CD4-positive, alpha-beta T cell treated with Interleukin-4 for 1 hour (primary cell): ENCODE measurements at regions not wholly inside any gene's neighbourhood (a gene's known extent, or its start where the extent isn't known, plus 50 kb on each side); places are given as distances from the start of the nearest gene placed in this dataset.
"Not testable (repeated sequence)": the region's sequence is repeated elsewhere in the genome, so short reads cannot be mapped to it uniquely, and the experiment has no call there.

Experiments used
- DNase-seq, 2 donors: peaks; one replicate each; pipeline ENCODE4 v3.0.0-alpha.2; 2020 to 2022

- DNase-seq: not testable (repeated sequence)
Measured at GRCh38 chr22:23459645-23460516, 120.2 kb downstream of the IGLL1 start.

GRCh38 chr22:23458663-23459541 is 121.2 kb downstream of the IGLL1 start:
- DNase-seq: no peak

GRCh38 chr22:23457380-23457985 is 122.6 kb downstream of the IGLL1 start:
- no peak for DNase-seq

DNA sequence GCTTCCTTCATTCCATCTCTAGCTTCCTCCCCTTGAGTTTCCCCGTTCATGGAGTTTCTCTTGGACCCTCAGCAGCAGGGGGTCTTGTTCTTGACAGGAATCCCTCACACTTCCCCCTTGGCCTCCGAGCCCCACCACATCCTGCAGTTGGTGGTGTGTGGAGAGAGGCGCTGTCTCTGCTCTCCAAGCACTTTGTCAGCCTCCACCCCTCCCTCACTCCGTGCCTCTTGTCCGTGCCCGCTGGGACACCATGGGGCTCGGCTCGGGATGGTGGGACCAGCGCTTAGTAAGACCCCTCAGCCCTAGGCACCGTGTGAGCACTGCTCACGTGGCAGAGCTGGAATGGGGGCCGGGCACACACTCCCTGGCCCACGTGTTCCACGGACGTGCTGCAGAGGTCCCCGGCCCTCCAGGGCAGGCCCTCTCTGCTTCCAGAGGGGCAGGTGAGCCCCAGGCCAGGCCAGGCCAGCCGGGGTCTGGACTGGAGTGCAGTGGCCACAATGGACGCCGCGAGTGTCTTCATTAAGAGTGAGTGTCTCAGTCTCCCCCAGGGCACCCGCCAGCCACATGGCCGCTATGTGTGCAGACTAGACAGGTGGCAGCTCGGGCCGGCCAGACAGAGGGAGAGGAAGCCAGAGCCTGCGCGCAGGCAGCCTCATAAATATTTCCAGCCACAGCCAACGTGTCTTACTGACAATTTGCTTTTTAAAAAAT is 123.3 kb downstream of the IGLL1 start:
- DNase-seq: not testable (repeated sequence)

- not testable (repeated sequence) for DNase-seq
Measured at GRCh38 chr22:23454345-23454744, 125.7 kb downstream of the IGLL1 start.

DNA sequence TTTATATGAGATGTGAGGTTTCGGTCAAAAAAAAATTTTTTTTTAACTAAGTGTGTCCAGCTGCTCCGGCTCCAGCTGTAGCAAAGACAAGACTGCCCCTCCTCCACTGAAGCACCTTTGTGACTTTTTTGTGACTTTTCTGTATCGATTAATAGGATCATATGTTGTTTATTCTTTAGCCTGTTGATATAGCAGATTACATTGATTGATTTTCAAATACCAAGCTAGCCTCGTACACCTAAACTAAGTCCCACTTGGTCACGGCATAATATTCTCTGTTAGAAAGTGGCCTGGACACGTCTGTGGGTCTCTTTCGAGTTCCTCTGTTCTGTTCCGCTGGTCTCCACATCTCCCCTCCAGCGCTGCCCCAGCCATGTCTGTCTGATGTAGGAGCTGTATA is 126.8 kb downstream of the IGLL1 start:
- no peak for DNase-seq

DNA sequence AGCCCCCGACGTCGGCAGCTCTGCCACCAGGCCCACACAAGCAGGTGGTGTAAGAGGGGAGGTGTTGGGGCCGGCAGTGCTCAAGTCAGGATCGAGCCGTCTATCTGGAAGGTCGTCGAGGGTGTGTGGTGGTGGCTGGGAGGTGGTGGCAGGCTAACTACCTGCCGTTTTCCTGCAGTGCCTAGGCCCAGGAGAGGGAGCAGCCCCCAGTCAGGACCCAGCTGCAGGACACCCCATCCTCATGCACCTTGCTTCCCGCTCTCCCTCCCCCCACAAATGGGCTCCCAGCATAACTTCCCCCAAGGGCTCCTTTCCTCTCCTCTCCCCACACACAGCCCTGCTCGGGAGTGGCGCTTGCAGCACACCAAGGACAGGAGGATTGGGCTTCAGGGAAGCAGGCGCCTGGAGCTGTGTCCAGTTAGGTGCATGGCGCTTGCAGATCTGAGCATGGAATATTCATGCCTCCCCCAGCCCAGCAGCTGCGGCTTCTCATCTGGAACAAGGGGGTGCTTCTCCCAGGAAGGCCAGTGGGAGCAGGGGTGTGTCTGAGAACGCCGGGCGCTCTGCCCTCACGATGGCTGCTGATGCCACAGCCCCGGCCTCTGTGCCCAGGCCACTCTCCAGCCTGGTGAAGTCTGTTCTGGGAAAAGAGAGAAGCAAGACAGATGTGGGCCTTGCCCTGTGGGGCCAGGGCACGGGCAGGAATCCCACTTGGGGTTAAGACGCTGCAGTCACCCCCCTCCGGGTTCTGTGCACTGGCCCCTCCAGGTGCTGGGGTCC is 127.7 kb downstream of the IGLL1 start:
- DNase-seq: no peak

GRCh38 chr22:23451452-23452230 is 128.4 kb downstream of the IGLL1 start:
- DNase-seq: not testable (repeated sequence)

DNA sequence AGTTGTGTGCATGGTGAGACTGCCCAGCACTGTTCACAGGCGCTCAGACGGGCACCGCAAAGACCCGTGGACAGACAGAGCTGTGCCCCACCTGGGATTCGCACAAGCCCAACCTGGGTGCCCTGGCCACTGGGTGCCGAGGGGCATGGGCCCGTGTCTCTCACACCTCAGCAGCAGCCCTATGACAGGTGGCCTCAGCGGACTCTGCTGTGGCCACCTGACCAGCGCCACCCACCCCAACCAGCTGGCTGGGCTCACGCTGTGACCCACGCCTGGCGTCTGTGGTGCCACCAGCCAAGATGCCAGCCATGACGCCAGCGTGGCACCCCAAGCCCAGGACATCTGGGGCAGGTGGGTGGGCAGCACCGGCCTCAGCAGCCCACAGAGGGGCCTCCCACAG is 129.3 kb downstream of the IGLL1 start:
- DNase-seq: not testable (repeated sequence)

DNA sequence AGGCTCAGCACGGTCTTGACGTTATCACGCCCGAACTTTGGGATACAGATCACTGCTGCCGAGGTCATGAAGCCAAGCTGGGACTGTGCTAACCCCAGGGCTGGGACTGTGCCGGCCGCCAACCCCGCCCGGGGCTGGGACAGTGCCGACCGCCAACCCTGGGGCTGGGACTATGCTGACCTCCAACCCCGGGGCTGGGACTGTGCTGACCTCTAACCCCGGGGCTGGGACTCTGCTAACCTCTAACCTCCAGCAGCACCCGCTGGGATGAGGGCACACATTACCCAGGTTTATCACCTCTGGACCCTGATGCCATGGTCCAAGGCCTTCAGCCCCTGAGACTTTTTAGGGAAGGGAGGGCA is 129.7 kb downstream of the IGLL1 start:
- no peak for DNase-seq

DNA sequence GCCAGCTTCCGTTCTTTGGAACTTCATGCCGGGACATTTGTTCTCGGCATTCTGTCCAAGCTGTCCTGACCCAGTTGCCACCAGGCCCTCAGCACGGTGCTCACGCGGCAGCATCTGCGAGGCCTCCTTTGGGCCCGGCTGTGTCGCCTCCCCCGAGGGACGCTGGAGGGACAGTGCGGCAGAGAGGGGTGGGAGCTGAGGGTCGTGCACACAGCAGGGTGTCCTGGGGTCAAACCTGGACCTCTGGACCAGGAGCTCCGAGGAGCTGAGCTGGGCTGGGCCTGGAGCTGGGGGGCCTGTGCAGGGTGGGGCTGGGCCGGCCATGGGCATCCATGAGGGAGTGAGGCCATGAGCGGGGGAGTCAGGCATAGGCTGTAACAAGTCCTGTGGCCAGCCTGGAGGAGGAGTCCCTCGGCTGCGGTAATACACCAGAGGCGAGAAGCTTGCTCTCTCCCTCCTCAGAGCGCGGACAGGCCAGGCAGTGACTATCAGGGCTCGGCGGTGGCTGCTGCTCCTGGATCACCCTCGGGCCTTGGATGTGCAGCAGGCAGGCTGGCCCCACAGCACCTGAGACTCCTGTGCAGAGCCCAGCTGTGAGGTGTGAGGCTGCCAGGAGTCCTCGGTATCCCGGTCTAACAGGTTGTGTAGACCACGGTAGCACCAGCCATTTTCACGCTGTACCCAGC is 130.2 kb downstream of the IGLL1 start:
- not testable (repeated sequence) for DNase-seq

- not testable (repeated sequence) for DNase-seq
Measured at GRCh38 chr22:23448499-23449288, 131.4 kb downstream of the IGLL1 start.

DNA sequence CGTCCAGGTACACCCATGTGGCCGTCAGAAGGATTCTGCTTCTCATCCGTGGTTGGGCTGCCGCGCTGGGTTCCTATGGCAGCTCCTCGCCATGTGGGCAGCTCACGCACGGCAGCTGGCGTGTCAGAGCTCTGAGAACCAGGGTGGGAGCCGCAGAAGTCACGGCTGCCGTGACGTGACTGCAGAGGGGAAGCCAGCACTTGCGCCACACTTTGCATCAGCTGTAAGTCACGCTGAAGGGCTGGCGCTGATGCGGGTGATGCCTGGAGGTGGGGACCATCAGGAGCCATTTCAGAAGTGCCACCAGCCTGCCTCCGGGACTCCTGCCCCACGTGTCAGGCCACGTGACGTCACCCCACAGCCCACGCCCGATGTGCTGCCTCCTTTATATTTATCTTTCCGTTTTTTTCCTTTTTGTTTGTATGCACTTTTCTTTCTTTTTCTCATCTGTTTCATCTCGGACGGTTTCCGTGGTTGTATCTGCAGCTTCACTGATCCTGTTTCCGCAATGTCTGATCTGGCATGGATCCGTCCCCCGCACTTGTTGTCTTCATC is 133.2 kb downstream of the IGLL1 start:
- DNase-seq: no peak

DNA sequence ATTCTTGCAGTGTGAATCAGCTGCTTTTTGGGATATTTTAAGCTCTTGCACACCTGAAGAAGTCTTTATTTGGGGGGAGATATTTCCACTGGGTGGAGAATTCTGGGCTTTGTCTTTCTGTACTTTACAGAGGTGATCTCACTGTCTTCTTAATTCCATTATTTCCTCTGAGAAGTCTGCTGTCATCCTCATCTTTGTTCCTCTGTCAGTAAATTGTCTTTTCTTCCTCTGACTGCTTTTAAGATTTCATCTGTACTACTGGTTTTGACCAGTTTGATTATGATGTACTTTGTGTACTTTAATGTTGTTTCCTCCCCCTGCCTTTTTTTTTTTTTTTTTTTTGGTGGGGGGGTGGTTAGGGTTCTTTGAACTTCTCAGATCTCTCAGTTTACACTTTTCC is 133.9 kb downstream of the IGLL1 start:
- not testable (repeated sequence) for DNase-seq

DNA sequence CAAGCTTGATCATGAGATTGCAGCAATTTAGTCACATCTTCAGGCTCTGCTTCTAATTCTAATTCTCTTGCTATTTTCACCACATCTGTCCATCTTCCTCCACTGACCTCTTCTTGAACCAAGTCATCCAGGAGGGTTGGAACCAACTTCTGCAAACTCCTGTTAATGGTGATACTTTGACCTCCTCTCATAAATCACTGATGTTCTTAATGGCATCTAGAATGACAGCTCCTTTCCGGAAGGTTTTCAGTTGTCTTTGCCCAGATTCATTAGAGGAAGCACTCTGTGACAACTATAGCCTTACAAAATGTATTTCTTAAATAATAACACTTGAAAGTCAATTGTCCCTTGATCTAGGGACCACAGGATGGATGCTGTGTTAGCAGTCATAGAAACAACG is 136.2 kb downstream of the IGLL1 start:
- DNase-seq: not testable (repeated sequence)

- not testable (repeated sequence) for DNase-seq
Measured at GRCh38 chr22:23439581-23439980, 140.5 kb downstream of the IGLL1 start.

- no peak for DNase-seq
Measured at GRCh38 chr22:23438216-23438615, 141.9 kb downstream of the IGLL1 start.

DNA sequence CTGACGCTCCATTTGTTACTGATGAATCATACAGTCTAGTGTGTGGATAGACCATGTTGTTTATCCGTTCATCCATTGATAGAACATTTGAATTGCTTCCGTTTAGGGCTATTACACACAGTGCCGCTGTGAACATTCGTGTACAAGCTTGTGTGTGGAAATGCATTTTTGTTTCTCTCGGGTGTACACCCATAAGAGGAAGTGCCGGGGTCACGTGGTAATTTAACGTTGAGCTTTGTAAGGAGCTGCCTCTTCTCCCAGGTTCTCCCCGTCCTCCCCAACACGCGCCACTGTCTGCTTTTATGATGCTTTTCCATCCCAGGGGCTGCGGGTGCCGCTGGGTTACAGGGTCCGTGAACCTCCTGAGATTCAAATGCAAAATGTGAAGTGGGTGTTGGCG is 142.3 kb downstream of the IGLL1 start:
- no peak for DNase-seq

DNA sequence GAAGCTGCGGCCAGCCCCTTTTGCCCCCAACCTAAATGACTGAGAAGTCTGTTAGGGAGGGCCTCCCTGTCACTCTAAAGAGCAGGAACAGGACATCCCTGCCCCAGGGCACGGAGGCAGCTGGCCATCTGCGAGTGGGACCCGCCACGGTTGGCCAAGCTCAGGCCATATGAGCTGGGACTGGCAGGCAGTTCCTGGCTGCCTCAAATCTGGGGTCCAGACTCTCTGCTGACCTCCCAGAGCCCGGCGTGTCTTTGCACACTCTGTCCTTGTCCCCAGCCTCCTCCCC is 143.0 kb downstream of the IGLL1 start:
- DNase-seq: not testable (repeated sequence)
